Uterus (tissue), 2 donors: ENCODE measurements at regions not wholly inside any gene's neighbourhood (a gene's known extent, or its start where the extent isn't known, plus 50 kb on each side); places are given as distances from the start of the nearest gene placed in this dataset.

ENCODE experiments used
- CTCF ChIP-seq, 4 experiments: fragments of 200-600 bp in 2 of 4; fragments of 450-650 bp in 2 of 4; sonication (generic) in 2 of 4; IDR thresholded peaks; one replicate each; pipeline ENCODE4 v1.5.1; 2016 to 2019; ENCODE audit warnings: antibody characterized with exemption in 4 of 4, mild to moderate bottlenecking in 2 of 4, moderate library complexity in 1 of 4
- POLR2A ChIP-seq, 2 donors: fragments of 450-650 bp; IDR thresholded peaks; one replicate each; pipeline ENCODE4 v1.6.1; 2016; ENCODE audit warnings: antibody characterized with exemption in 2 of 2, mild to moderate bottlenecking in 1 of 2, moderate library complexity in 1 of 2

GRCh38 chr2:6393819-6394218, 471.9 kb downstream of the CMPK2 start:
- TF ChIP-seq CTCF (IDR thresholded peaks at IDR 0.05): no peak
- no peak for TF ChIP-seq POLR2A (IDR thresholded peaks at IDR 0.05)
